GM12878 (cell line): ENCODE measurements at regions not wholly inside any gene's neighbourhood (a gene's known extent, or its start where the extent isn't known, plus 50 kb on each side); places are given as distances from the start of the nearest gene placed in this dataset.

Source experiments
- CTCF ChIP-seq, 3 experiments: IDR thresholded peaks in 2 of 3; conservative IDR thresholded peaks in 1 of 3; 2 replicates each; pipeline ENCODE4 v1.5.1; 2011; ENCODE audit warnings: low read depth in 3 of 3, low read length in 3 of 3, mild to moderate bottlenecking in 3 of 3, control low read depth in 2 of 3, moderate library complexity in 2 of 3, inconsistent platforms in 1 of 3, mixed read lengths in 1 of 3; ENCODE audit not compliant: control insufficient read depth in 2 of 3, insufficient read depth in 1 of 3; ENCODE audit errors: extremely low read depth in 1 of 3
- EZH2 ChIP-seq: IDR thresholded peaks from 2 replicates; pipeline ENCODE4 v1.6.1; 2012; ENCODE audit warnings: low read depth, mild to moderate bottlenecking, control low read depth, inconsistent platforms, low read length, borderline replicate concordance; ENCODE audit not compliant: control insufficient read depth
- GABPA ChIP-seq: IDR thresholded peaks from 2 replicates; pipeline ENCODE4 v1.6.1; 2014; ENCODE audit warnings: antibody characterized with exemption, low read depth, mild to moderate bottlenecking, inconsistent platforms

DNA sequence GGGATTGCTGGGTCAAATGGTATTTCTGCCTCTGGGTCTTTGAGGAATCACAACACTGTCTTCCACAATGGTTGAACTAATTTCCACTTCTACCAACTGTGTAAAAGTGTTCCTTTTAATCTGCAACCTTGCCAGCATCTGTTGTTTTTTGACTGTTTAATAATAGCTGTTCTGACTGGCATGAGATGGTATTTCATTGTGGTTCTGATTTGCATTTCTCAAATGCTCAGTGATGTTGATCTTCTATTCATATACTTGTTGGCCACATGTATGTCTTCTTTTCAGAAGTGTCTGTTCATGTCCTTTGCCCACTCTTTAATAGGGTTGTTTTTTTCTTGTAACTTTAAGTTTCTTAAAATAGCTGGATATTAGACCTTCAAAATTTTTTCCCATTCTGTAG is 150.0 kb upstream of the FRMD6 start:
- TF ChIP-seq CTCF (IDR thresholded peaks at IDR 0.05 in 2 of 3, conservative IDR thresholded peaks at IDR 0.05 in 1 of 3; ENCODE audit: control insufficient read depth in 2 of 3, extremely low read depth in 1 of 3, insufficient read depth in 1 of 3, low read depth in 3 of 3, low read length in 3 of 3): no peak
- TF ChIP-seq EZH2: no peak
- TF ChIP-seq GABPA: no peak
